ENCODE measurements at regions not wholly inside any gene's neighbourhood (a gene's known extent, or its start where the extent isn't known, plus 50 kb on each side); places are given as distances from the start of the nearest gene placed in this dataset.

GRCh38 chr9:82091610-82092009 lies 103.0 kb downstream of the SPATA31D1 start:
- Mint-ChIP-seq H3K4me1 (peaks cover 4% of the 10 kb centered on the region), H3K27ac (no peak overlapping the region), H3K4me3 (no peak overlapping the region), H3K36me3 (no peaks in the 10 kb centered on the region), H3K9me3 (peaks cover 5% of the 10 kb centered on the region), H3K27me3 (ENCODE audit: low read depth) (peaks cover 2% of the 10 kb centered on the region)
- TF ChIP-seq CTCF (IDR thresholded peaks at IDR 0.05; ENCODE audit: unreplicated experiment): no peak
- DNase-seq (ENCODE audit: low spot score in 2 of 2, unreplicated experiment in 2 of 2): no peak

DNA sequence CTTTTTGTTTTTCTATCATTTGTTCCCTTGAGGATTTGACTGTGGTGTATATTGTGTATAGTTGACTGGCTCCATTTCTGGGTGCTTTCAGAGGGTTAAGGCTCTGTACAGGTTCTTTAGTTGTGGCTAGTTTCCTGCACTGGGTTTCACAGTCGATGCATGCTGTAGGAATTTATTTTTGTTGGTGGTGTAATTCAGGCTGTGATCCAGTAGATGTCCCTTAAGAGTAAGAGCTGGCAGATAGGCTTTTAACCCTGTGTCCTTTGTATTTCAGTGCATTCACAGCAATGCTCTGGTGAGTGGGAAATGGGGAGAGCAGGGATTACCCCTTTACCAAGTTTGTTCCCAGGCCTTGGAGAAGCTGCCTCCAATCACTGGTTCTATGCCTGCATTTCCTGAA lies 112.9 kb downstream of the SPATA31D1 start:
- no peak for TF ChIP-seq CTCF (IDR thresholded peaks at IDR 0.05; ENCODE audit: unreplicated experiment)
- H3K27ac Mint-ChIP-seq: no peak overlapping the region
- no peak overlapping the region for H3K4me3 Mint-ChIP-seq
- DNase-seq (ENCODE audit: low spot score in 2 of 2, unreplicated experiment in 2 of 2): no peak
- H3K27me3 Mint-ChIP-seq (ENCODE audit: low read depth): no peaks in the 10 kb centered on the region
- peaks cover 5% of the 10 kb centered on the region for H3K4me1 Mint-ChIP-seq
- H3K9me3 Mint-ChIP-seq: peaks cover 46% of the 10 kb centered on the region
- peaks cover 8% of the 10 kb centered on the region for H3K36me3 Mint-ChIP-seq

DNA sequence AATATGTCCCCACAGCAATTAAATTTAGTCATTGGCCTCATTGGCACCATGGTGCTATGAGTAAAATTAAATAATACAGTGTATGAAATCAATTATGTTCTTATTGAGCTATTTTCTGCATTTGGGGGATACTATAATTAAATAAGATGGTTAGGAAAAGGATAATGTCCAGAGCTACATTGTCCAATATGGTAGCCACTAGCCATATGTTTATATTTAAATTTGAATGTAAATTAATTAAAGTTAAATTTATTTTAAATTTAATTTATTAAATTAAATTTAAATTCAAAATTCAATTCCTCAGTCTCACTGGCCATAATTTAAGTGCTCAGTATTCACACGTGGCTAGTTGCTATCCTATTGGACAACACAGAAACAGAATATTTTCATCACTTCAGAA lies 115.7 kb downstream of the SPATA31D1 start:
- no peak for TF ChIP-seq CTCF (IDR thresholded peaks at IDR 0.05; ENCODE audit: unreplicated experiment)
- peaks cover 8% of the 10 kb centered on the region for H3K4me1 Mint-ChIP-seq
- DNase-seq (ENCODE audit: low spot score in 2 of 2, unreplicated experiment in 2 of 2): no peak
- H3K27me3 Mint-ChIP-seq (ENCODE audit: low read depth): no peaks in the 10 kb centered on the region
- H3K9me3 Mint-ChIP-seq: peaks cover 20% of the 10 kb centered on the region
- H3K36me3 Mint-ChIP-seq: peaks cover 6% of the 10 kb centered on the region
- H3K27ac Mint-ChIP-seq: no peak overlapping the region
- H3K4me3 Mint-ChIP-seq: no peak overlapping the region

DNA sequence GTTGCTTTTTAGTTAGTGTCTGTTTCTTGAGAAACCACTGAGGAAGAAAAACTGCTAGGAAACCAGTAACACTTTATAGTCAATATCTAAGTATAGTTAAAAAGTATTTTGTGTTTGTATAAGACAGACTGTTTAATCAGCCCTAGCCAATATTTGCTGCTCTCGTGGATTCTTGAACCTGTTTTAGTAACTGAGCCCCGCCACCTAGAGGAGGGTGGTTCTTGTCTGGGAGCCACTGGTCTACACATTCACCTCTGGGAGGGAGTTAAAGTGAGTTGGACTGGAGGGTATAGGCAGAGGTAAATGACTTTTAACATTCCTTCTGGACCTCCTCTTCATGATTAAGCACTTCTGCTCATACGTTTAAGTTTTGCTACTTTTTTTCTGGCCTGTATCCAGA lies 117.2 kb downstream of the SPATA31D1 start:
- no peak for TF ChIP-seq CTCF (IDR thresholded peaks at IDR 0.05; ENCODE audit: unreplicated experiment)
- Mint-ChIP-seq H3K27ac (no peak overlapping the region), H3K36me3 (peaks cover 4% of the 10 kb centered on the region), H3K4me3 (no peak overlapping the region), H3K9me3 (peaks cover 7% of the 10 kb centered on the region), H3K27me3 (ENCODE audit: low read depth) (no peaks in the 10 kb centered on the region), H3K4me1 (peaks cover 15% of the 10 kb centered on the region)
- no peak for DNase-seq (ENCODE audit: low spot score in 2 of 2, unreplicated experiment in 2 of 2)

GRCh38 chr9:82106536-82106935 lies 118.0 kb downstream of the SPATA31D1 start:
- Mint-ChIP-seq H3K27me3 (ENCODE audit: low read depth) (no peaks in the 10 kb centered on the region), H3K27ac (no peak overlapping the region), H3K4me3 (no peak overlapping the region), H3K9me3 (peaks cover 3% of the 10 kb centered on the region), H3K36me3 (no peaks in the 10 kb centered on the region), H3K4me1 (peaks cover 15% of the 10 kb centered on the region)
- no peak for DNase-seq (ENCODE audit: low spot score in 2 of 2, unreplicated experiment in 2 of 2)
- TF ChIP-seq CTCF (IDR thresholded peaks at IDR 0.05; ENCODE audit: unreplicated experiment): no peak

GRCh38 chr9:82108474-82108873 lies 119.9 kb downstream of the SPATA31D1 start:
- Mint-ChIP-seq H3K4me3 (no peak overlapping the region), H3K27ac (no peak overlapping the region)

More at GRCh38 chr9:82108474-82108873, 119.9 kb downstream of the SPATA31D1 start:
- TF ChIP-seq CTCF (IDR thresholded peaks at IDR 0.05; ENCODE audit: unreplicated experiment): no peak
- Mint-ChIP-seq H3K9me3 (peaks cover 3% of the 10 kb centered on the region), H3K36me3 (no peaks in the 10 kb centered on the region), H3K4me1 (peaks cover 15% of the 10 kb centered on the region), H3K27me3 (ENCODE audit: low read depth) (no peaks in the 10 kb centered on the region)
- DNase-seq (ENCODE audit: low spot score in 2 of 2, unreplicated experiment in 2 of 2): no peak

All from mesothelial cell of epicardium (in vitro differentiated cells).